ENCODE measurements at regions not wholly inside any gene's neighbourhood (a gene's known extent, or its start where the extent isn't known, plus 50 kb on each side); places are given as distances from the start of the nearest gene placed in this dataset.

DNA sequence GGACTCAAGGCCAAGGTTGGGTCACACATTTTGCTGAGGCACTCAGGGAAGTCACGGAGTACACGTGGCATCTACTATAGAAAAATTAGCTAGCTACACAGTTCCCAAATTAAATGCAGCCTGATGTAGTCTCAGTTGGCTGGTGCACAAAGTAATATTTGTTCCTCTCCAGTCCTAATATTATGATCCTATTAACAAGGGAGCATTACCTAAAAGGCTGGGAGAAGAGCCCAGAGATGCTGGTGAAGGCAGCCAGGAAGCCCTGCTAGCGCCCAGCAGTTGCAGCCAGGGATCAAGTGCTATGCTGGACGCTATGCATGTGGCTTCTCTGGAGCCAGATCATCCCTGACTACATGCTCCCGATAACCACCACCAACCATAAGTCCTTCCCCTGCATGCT lies 88.0 kb upstream of the GSC start:
- Histone ChIP-seq H3K27ac (no peak overlapping the region), H3K4me1 (no peaks in the 10 kb centered on the region), H3K27me3 (no peaks in the 10 kb centered on the region), H3K4me3 (no peak overlapping the region), H3K36me3 (no peaks in the 10 kb centered on the region), H3K9me3 (no peaks in the 10 kb centered on the region)
- in situ Hi-C loops (cut with MboI; ENCODE audit: low sequenced_read_pairs in 4 of 4), result no loop called here
- intact Hi-C loops (cut with DNase I; ENCODE audit: low total_unique reads), result no loop called here
- no peak for ATAC-seq
- no peak for DNase-seq
- TF ChIP-seq, protein P1, sequence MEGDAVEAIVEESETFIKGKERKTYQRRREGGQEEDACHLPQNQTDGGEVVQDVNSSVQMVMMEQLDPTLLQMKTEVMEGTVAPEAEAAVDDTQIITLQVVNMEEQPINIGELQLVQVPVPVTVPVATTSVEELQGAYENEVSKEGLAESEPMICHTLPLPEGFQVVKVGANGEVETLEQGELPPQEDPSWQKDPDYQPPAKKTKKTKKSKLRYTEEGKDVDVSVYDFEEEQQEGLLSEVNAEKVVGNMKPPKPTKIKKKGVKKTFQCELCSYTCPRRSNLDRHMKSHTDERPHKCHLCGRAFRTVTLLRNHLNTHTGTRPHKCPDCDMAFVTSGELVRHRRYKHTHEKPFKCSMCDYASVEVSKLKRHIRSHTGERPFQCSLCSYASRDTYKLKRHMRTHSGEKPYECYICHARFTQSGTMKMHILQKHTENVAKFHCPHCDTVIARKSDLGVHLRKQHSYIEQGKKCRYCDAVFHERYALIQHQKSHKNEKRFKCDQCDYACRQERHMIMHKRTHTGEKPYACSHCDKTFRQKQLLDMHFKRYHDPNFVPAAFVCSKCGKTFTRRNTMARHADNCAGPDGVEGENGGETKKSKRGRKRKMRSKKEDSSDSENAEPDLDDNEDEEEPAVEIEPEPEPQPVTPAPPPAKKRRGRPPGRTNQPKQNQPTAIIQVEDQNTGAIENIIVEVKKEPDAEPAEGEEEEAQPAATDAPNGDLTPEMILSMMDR (IDR thresholded peaks at IDR 0.05 in 4 of 5, conservative IDR thresholded peaks at IDR 0.05 in 1 of 5), result no peak
- no peak for TF ChIP-seq POLR2A (IDR thresholded peaks at IDR 0.05)

DNA sequence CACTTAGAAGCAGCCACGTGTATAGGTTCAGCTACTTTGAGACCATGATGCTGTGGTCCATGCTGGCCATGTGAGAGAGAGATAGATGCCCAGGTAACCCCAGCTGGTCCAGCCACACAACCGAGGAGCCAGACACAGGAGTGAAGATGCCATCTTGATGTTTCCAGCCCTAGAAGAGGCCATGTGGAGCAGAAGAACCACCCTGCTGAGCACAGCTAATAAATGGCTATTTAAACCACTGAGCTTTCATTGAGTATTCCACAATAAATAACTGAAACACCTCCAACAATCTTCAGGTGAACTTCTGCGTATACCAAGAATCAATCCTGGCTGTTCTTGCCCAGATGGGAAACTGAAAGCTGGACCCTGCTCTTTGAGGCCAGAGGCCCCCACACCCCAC lies 84.0 kb upstream of the GSC start:
- DNase-seq (no peak), ATAC-seq (no peak)
- H3K27ac ChIP-seq, result no peak overlapping the region
- in situ Hi-C loops (cut with MboI; ENCODE audit: low sequenced_read_pairs in 4 of 4) (no loop called here), intact Hi-C loops (cut with DNase I; ENCODE audit: low total_unique reads) (no loop called here)
- H3K36me3 ChIP-seq, result no peaks in the 10 kb centered on the region
- no peaks in the 10 kb centered on the region for H3K4me1 ChIP-seq
- H3K9me3 ChIP-seq, result no peaks in the 10 kb centered on the region
- H3K27me3 ChIP-seq, result no peaks in the 10 kb centered on the region
- TF ChIP-seq POLR2A (IDR thresholded peaks at IDR 0.05), result no peak
- TF ChIP-seq, protein P1 (IDR thresholded peaks at IDR 0.05 in 4 of 5, conservative IDR thresholded peaks at IDR 0.05 in 1 of 5), result no peak
- H3K4me3 ChIP-seq, result no peak overlapping the region

DNA sequence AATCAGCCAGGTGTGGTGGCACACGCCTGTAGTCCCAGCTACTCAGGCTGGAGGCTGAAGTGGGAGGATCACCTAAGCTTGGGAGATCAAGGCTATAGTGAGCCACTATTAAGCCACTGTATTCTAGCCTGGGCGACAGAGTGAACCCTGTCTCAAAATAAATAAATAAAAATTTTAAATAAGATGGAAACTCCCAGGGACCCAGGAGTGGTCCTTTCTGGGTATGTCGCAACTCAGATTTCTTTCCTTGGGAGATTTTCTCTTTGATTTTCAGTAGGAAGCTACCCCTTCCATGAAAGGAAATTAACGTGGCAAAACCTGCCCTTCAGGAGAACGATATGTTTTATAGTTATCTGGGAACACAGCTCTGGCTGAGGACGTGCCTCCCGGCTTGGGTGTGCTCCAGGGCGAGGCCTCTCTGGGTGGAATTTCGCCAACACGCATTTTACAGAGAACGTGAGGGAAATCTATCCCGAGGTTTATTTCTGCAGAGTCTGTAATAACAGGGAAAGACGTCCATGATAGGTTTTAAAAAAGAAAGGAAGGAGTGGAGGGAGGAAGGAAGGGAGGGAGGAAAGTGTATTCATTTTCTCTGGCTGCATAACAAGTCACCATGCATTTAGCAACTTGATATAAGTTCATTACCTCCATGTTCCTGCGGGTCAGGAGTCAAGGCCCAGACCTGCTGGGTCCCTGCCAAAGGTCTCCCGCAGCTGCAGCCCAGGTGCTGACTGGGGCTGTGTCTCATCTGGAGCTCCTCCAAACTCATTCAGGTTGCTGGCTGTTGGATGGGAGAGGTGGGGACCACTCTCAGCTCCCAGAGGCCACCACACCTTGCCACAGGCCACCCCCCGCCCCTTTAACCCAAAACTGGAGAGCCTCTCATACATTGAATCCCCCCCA lies 80.6 kb upstream of the GSC start:
- Histone ChIP-seq H3K9me3 (no peaks in the 10 kb centered on the region), H3K27me3 (no peaks in the 10 kb centered on the region), H3K4me1 (no peaks in the 10 kb centered on the region), H3K27ac (no peak overlapping the region), H3K4me3 (no peak overlapping the region), H3K36me3 (no peaks in the 10 kb centered on the region)
- in situ Hi-C loops (cut with MboI; ENCODE audit: low sequenced_read_pairs in 4 of 4) (no loop called here), intact Hi-C loops (cut with DNase I; ENCODE audit: low total_unique reads) (no loop called here)
- TF ChIP-seq POLR2A (IDR thresholded peaks at IDR 0.05), result no peak
- TF ChIP-seq, protein P1 (IDR thresholded peaks at IDR 0.05 in 4 of 5, conservative IDR thresholded peaks at IDR 0.05 in 1 of 5), result no peak
- ATAC-seq (no peak), DNase-seq (no peak)

DNA sequence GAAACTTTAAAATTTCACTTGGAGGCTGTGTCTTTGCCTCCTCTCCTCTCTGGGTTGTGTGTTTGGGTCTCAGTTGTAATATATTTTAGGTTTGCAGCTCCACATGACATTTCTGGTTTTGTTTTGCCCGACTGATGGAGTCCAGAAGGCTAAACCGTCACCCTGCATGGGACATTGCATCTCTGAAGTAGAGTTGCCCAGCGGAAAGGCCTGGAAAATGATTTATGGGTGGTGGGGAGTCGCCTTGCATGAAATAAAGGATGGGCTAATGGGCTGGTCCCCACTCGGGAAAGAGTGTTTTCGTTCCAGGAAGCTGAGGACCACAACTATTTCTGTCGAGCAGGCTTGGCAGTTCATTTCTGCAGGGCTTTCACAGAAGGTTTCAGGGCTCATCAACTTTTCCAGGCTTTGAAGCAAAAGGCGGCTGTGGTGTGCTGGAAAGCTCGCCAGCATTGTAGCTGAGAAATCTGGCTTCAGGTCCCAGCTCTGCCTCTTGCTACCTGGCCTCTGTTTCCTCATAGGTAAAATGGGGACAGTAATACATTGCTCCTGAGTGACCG lies 74.8 kb upstream of the GSC start:
- no peaks in the 10 kb centered on the region for H3K4me1 ChIP-seq
- H3K36me3 ChIP-seq, result no peaks in the 10 kb centered on the region
- H3K27ac ChIP-seq, result no peak overlapping the region
- no peak for TF ChIP-seq POLR2A (IDR thresholded peaks at IDR 0.05)
- TF ChIP-seq, protein P1 (IDR thresholded peaks at IDR 0.05 in 4 of 5, conservative IDR thresholded peaks at IDR 0.05 in 1 of 5), result no peak
- ATAC-seq (no peak), DNase-seq (no peak)
- in situ Hi-C loops (cut with MboI; ENCODE audit: low sequenced_read_pairs in 4 of 4), result no loop called here
- no peaks in the 10 kb centered on the region for H3K9me3 ChIP-seq
- H3K4me3 ChIP-seq, result no peak overlapping the region
- intact Hi-C loops (cut with DNase I; ENCODE audit: low total_unique reads), result no loop called here
- no peaks in the 10 kb centered on the region for H3K27me3 ChIP-seq

Data from gastrocnemius medialis (tissue), 4 donors.